SK-N-SH treated with all-trans-retinoic acid at 6 μM for 48 hours (cell line): ENCODE measurements at regions not wholly inside any gene's neighbourhood (a gene's known extent, or its start where the extent isn't known, plus 50 kb on each side); places are given as distances from the start of the nearest gene placed in this dataset.

Source experiments
- BACH2 ChIP-seq: fragments of 250-450 bp; sonication (Bioruptor Pico); IDR thresholded peaks from 2 replicates; pipeline ENCODE4 v1.9.0; 2021; ENCODE audit warnings: mild to moderate bottlenecking, borderline replicate concordance
- CSRNP3 ChIP-seq: fragments of 250-450 bp; sonication (Bioruptor Pico); IDR thresholded peaks from 2 replicates; pipeline ENCODE4 v1.5.1; 2021; ENCODE audit warnings: mild to moderate bottlenecking, moderate library complexity
- ESRRG ChIP-seq: fragments of 250-450 bp; sonication (Bioruptor Pico); IDR thresholded peaks from 2 replicates; pipeline ENCODE4 v1.6.1; 2021; ENCODE audit warnings: mild to moderate bottlenecking
- GLIS3 ChIP-seq: fragments of 250-450 bp; sonication (Bioruptor Pico); IDR thresholded peaks from 2 replicates; pipeline ENCODE4 v1.5.0; 2020; ENCODE audit warnings: mild to moderate bottlenecking, moderate library complexity
- ISL1 ChIP-seq: fragments of 250-450 bp; sonication (Bioruptor Pico); IDR thresholded peaks from 2 replicates; pipeline ENCODE4 v2.1.2; 2022; ENCODE audit warnings: mild to moderate bottlenecking, moderate library complexity
- ZFP3 ChIP-seq: fragments of 250-450 bp; sonication (Bioruptor Pico); IDR thresholded peaks from 2 replicates; pipeline ENCODE4 v1.5.0; 2020; ENCODE audit warnings: mild to moderate bottlenecking, moderate library complexity
- ZNF70 ChIP-seq: fragments of 450-650 bp; formaldehyde crosslinking; IDR thresholded peaks from 2 replicates; pipeline ENCODE4 v1.5.0; 2020; ENCODE audit warnings: mild to moderate bottlenecking, moderate library complexity
- ZNF8 ChIP-seq: fragments of 450-650 bp; formaldehyde crosslinking; IDR thresholded peaks from 2 replicates; pipeline ENCODE4 v1.5.0; 2020; ENCODE audit warnings: mild to moderate bottlenecking, moderate library complexity

GRCh38 chr6:139863346-139863745, 488.9 kb upstream of the CITED2 start:
- TF ChIP-seq ZNF70 (no peak), CSRNP3 (CRISPR knock-in tag) (no peak), ESRRG (CRISPR knock-in tag) (no peak), ZFP3 (CRISPR knock-in tag) (no peak), BACH2 (no peak), ISL1 (CRISPR knock-in tag) (no peak), ZNF8 (no peak), GLIS3 (CRISPR knock-in tag) (no peak)
